ENCODE measurements at regions not wholly inside any gene's neighbourhood (a gene's known extent, or its start where the extent isn't known, plus 50 kb on each side); places are given as distances from the start of the nearest gene placed in this dataset.

DNA sequence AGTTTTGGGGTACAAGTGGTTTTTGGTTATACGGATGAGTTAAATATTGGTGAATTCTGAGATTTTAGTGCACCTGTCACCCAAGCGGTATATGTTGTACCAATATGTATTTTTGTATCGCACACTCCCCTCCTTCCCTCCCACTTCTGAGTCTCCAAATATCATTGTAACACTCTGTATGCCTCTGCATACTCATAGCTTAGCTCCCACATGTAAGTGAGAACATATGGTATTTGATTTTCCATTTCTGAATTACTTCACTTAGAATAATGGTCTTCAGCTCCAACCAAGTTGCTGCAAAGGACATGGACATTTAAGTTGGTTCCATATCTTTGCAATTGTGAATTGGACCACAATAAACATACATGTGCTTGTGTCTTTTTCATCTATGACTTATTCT, 103.0 kb upstream of the ADAMTS3 start:
- no peak for TF ChIP-seq POLR2A (IDR thresholded peaks at IDR 0.05; ENCODE audit: borderline replicate concordance, extremely low read depth, insufficient read depth, insufficient read length)
- TF ChIP-seq, protein P1, sequence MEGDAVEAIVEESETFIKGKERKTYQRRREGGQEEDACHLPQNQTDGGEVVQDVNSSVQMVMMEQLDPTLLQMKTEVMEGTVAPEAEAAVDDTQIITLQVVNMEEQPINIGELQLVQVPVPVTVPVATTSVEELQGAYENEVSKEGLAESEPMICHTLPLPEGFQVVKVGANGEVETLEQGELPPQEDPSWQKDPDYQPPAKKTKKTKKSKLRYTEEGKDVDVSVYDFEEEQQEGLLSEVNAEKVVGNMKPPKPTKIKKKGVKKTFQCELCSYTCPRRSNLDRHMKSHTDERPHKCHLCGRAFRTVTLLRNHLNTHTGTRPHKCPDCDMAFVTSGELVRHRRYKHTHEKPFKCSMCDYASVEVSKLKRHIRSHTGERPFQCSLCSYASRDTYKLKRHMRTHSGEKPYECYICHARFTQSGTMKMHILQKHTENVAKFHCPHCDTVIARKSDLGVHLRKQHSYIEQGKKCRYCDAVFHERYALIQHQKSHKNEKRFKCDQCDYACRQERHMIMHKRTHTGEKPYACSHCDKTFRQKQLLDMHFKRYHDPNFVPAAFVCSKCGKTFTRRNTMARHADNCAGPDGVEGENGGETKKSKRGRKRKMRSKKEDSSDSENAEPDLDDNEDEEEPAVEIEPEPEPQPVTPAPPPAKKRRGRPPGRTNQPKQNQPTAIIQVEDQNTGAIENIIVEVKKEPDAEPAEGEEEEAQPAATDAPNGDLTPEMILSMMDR (IDR thresholded peaks at IDR 0.05 in 2 of 3, conservative IDR thresholded peaks at IDR 0.05 in 1 of 3; ENCODE audit: borderline replicate concordance in 1 of 3, insufficient read depth in 1 of 3, low read depth in 2 of 3, low read length in 2 of 3), result no peak
- no peak for TF ChIP-seq YY1 (IDR thresholded peaks at IDR 0.05; ENCODE audit: extremely low read depth, insufficient replicate concordance, low read depth, low read length)
- TF ChIP-seq JUND (IDR thresholded peaks at IDR 0.05), result no peak
- no peak for TF ChIP-seq SIN3A (IDR thresholded peaks at IDR 0.05; ENCODE audit: low read depth)
- TF ChIP-seq, protein P2, sequence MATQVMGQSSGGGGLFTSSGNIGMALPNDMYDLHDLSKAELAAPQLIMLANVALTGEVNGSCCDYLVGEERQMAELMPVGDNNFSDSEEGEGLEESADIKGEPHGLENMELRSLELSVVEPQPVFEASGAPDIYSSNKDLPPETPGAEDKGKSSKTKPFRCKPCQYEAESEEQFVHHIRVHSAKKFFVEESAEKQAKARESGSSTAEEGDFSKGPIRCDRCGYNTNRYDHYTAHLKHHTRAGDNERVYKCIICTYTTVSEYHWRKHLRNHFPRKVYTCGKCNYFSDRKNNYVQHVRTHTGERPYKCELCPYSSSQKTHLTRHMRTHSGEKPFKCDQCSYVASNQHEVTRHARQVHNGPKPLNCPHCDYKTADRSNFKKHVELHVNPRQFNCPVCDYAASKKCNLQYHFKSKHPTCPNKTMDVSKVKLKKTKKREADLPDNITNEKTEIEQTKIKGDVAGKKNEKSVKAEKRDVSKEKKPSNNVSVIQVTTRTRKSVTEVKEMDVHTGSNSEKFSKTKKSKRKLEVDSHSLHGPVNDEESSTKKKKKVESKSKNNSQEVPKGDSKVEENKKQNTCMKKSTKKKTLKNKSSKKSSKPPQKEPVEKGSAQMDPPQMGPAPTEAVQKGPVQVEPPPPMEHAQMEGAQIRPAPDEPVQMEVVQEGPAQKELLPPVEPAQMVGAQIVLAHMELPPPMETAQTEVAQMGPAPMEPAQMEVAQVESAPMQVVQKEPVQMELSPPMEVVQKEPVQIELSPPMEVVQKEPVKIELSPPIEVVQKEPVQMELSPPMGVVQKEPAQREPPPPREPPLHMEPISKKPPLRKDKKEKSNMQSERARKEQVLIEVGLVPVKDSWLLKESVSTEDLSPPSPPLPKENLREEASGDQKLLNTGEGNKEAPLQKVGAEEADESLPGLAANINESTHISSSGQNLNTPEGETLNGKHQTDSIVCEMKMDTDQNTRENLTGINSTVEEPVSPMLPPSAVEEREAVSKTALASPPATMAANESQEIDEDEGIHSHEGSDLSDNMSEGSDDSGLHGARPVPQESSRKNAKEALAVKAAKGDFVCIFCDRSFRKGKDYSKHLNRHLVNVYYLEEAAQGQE (IDR thresholded peaks at IDR 0.05; ENCODE audit: low read depth), result no peak
- TF ChIP-seq POLR2AphosphoS5 (IDR thresholded peaks at IDR 0.05; ENCODE audit: low read depth, low read length), result no peak
- TF ChIP-seq ELF1 (IDR thresholded peaks at IDR 0.05; ENCODE audit: borderline replicate concordance, low read depth), result no peak
- no peak for TF ChIP-seq ZFX (IDR thresholded peaks at IDR 0.05)
- TF ChIP-seq EGR1 (IDR thresholded peaks at IDR 0.05; ENCODE audit: low read depth), result no peak
- TF ChIP-seq, protein P3, sequence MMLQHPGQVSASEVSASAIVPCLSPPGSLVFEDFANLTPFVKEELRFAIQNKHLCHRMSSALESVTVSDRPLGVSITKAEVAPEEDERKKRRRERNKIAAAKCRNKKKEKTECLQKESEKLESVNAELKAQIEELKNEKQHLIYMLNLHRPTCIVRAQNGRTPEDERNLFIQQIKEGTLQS (IDR thresholded peaks at IDR 0.05), result no peak
- TF ChIP-seq EZH2 (IDR thresholded peaks at IDR 0.05), result no peak
- no peak for TF ChIP-seq TCF7L2 (IDR thresholded peaks at IDR 0.05; ENCODE audit: borderline replicate concordance, extremely low read depth, insufficient read depth, insufficient read length)

Data from HCT116 (cell line).